Prostate gland (tissue), 2 donors: ENCODE measurements at regions not wholly inside any gene's neighbourhood (a gene's known extent, or its start where the extent isn't known, plus 50 kb on each side); places are given as distances from the start of the nearest gene placed in this dataset.

Source experiments
- POLR2A ChIP-seq: fragments of 450-650 bp; IDR thresholded peaks from one replicate; pipeline ENCODE4 v1.6.1; 2016; ENCODE audit warnings: antibody characterized with exemption, mild to moderate bottlenecking
- POLR2AphosphoS5 ChIP-seq: sonication (generic); formaldehyde crosslinking; IDR thresholded peaks from one replicate; pipeline ENCODE4 v1.6.1; 2017; ENCODE audit warnings: antibody characterized with exemption
- TF ChIP-seq, protein P1 (sequence below), 4 experiments: fragments of 200-600 bp in 2 of 4; fragments of 450-650 bp in 2 of 4; sonication (generic) in 2 of 4; IDR thresholded peaks; 1 replicate in 3 of 4; 2 replicates in 1 of 4; pipeline ENCODE4 v1.5.1; 2016 to 2019; ENCODE audit warnings: antibody characterized with exemption in 4 of 4, mild to moderate bottlenecking in 2 of 4, moderate library complexity in 2 of 4

DNA sequence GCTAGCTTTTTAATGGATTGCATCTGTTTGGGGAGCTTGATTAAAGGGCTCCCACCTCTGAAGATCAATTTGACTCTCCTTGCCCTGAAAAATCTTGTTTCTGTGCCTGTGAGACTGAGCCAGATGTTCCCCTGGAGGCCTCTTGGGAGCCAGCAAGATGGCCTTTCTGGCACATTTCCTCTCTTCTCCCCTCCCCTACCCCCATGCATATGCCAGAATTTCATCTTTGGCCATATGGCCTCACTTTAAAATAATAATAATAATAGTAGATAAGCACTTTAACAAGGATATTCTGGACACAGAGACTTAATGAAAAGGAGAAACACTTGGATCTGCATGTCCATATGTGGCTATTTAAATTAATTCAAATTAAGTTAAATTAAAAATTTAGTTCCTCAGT lies 144.1 kb upstream of the CES5A start:
- TF ChIP-seq, protein P1, sequence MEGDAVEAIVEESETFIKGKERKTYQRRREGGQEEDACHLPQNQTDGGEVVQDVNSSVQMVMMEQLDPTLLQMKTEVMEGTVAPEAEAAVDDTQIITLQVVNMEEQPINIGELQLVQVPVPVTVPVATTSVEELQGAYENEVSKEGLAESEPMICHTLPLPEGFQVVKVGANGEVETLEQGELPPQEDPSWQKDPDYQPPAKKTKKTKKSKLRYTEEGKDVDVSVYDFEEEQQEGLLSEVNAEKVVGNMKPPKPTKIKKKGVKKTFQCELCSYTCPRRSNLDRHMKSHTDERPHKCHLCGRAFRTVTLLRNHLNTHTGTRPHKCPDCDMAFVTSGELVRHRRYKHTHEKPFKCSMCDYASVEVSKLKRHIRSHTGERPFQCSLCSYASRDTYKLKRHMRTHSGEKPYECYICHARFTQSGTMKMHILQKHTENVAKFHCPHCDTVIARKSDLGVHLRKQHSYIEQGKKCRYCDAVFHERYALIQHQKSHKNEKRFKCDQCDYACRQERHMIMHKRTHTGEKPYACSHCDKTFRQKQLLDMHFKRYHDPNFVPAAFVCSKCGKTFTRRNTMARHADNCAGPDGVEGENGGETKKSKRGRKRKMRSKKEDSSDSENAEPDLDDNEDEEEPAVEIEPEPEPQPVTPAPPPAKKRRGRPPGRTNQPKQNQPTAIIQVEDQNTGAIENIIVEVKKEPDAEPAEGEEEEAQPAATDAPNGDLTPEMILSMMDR (IDR thresholded peaks at IDR 0.05), result no peak
- TF ChIP-seq POLR2A (no peak), POLR2AphosphoS5 (no peak)
